Prostate gland (tissue), 2 donors: ENCODE measurements at regions not wholly inside any gene's neighbourhood (a gene's known extent, or its start where the extent isn't known, plus 50 kb on each side); places are given as distances from the start of the nearest gene placed in this dataset.

Experiments
- CTCF ChIP-seq, 4 experiments: fragments of 200-600 bp in 2 of 4; fragments of 450-650 bp in 2 of 4; sonication (generic) in 2 of 4; IDR thresholded peaks; 1 replicate in 3 of 4; 2 replicates in 1 of 4; pipeline ENCODE4 v1.5.1; 2016 to 2019; ENCODE audit warnings: antibody characterized with exemption in 4 of 4, mild to moderate bottlenecking in 2 of 4, moderate library complexity in 2 of 4
- POLR2AphosphoS5 ChIP-seq: sonication (generic); formaldehyde crosslinking; IDR thresholded peaks from one replicate; pipeline ENCODE4 v1.6.1; 2017; ENCODE audit warnings: antibody characterized with exemption

GRCh38 chr5:125413496-125414274 is 667.2 kb upstream of the ZNF608 start:
- TF ChIP-seq CTCF (IDR thresholded peaks at IDR 0.05): no peak
- TF ChIP-seq POLR2AphosphoS5: no peak
